Naive thymus-derived CD4-positive, alpha-beta T cell (primary cell): ENCODE measurements at regions not wholly inside any gene's neighbourhood (a gene's known extent, or its start where the extent isn't known, plus 50 kb on each side); places are given as distances from the start of the nearest gene placed in this dataset.

Experiments
- ATAC-seq: fragments of 150-1000 bp; cut with Tn5 transposase; 2 replicates; pipeline ENCODE4 v1.10.0; 2021; ENCODE audit warnings: mild to moderate bottlenecking, moderate library complexity
- CTCF ChIA-PET: fragments of 350-600 bp; sonication (Branson Sonifier 250); formaldehyde crosslinking; loops from one replicate; lab custom pipeline; 2021; ENCODE audit warnings: antibody characterized with exemption; lab: Charles Lee
- POLR2A ChIA-PET: fragments of 350-600 bp; sonication (Branson Sonifier 250); formaldehyde crosslinking; loops from one replicate; lab custom pipeline; 2021; ENCODE audit warnings: antibody characterized with exemption, inconsistent platforms; lab: Charles Lee
- DNase-seq, 9 donors: peaks; one replicate each; pipeline versions ENCODE4 v3.0.0 to v3.0.0-alpha.2; 2020 to 2022; ENCODE audit warnings: mixed read lengths in 1 of 9
- H3K27ac ChIP-seq: one replicate; pipeline ENCODE4 v1.7.0; 2013; ENCODE audit warnings: mild to moderate bottlenecking, low read depth, low read length, moderate library complexity
- H3K27me3 ChIP-seq, 2 donors: one replicate each; pipeline ENCODE4 v1.7.0; 2013; ENCODE audit warnings: low read length in 2 of 2, mild to moderate bottlenecking in 2 of 2, moderate library complexity in 2 of 2; ENCODE audit not compliant: control insufficient read depth in 2 of 2, insufficient read depth in 2 of 2
- H3K36me3 ChIP-seq, 3 experiments: 1 replicate in 2 of 3; 2 replicates in 1 of 3; pipeline ENCODE4 v1.7.0; 2013; ENCODE audit warnings: low read length in 3 of 3, mild to moderate bottlenecking in 3 of 3, moderate library complexity in 1 of 3; ENCODE audit not compliant: insufficient read depth in 3 of 3, control insufficient read depth in 2 of 3
- H3K4me1 ChIP-seq, 2 donors: one replicate each; pipeline ENCODE4 v1.7.0; 2013; ENCODE audit warnings: low read length in 2 of 2, mild to moderate bottlenecking in 2 of 2, moderate library complexity in 1 of 2; ENCODE audit not compliant: control insufficient read depth in 2 of 2, insufficient read depth in 2 of 2
- H3K4me3 ChIP-seq: 2 replicates; pipeline ENCODE4 v1.7.0; 2013; ENCODE audit warnings: mild to moderate bottlenecking, low read length
- H3K9me3 ChIP-seq, 3 experiments: 1 replicate in 2 of 3; 2 replicates in 1 of 3; pipeline ENCODE4 v1.7.0; 2013; ENCODE audit warnings: low read length in 3 of 3; ENCODE audit not compliant: control insufficient read depth in 2 of 3
- H3K27ac Mint-ChIP-seq, 9 donors: one replicate each; pipeline ENCODE4 v1.8.0; 2020 to 2022; ENCODE audit warnings: mixed read lengths in 9 of 9, mild to moderate bottlenecking in 8 of 9, moderate library complexity in 5 of 9, inconsistent platforms in 2 of 9
- H3K27me3 Mint-ChIP-seq, 5 donors: one replicate each; pipeline ENCODE4 v1.8.0; 2021 to 2022; ENCODE audit warnings: mixed read lengths in 5 of 5, mild to moderate bottlenecking in 1 of 5
- H3K36me3 Mint-ChIP-seq, 5 donors: one replicate each; pipeline ENCODE4 v1.8.0; 2020 to 2022; ENCODE audit warnings: mixed read lengths in 5 of 5, mild to moderate bottlenecking in 3 of 5, inconsistent platforms in 1 of 5
- H3K4me1 Mint-ChIP-seq, 7 donors: one replicate each; pipeline ENCODE4 v1.8.0; 2020 to 2022; ENCODE audit warnings: mixed read lengths in 7 of 7, mild to moderate bottlenecking in 3 of 7, inconsistent platforms in 1 of 7
- H3K4me3 Mint-ChIP-seq, 10 donors: one replicate each; pipeline ENCODE4 v1.8.0; 2020 to 2022; ENCODE audit warnings: mild to moderate bottlenecking in 10 of 10, mixed read lengths in 10 of 10, moderate library complexity in 6 of 10, inconsistent platforms in 2 of 10
- H3K9me3 Mint-ChIP-seq, 11 donors: one replicate each; pipeline ENCODE4 v1.8.0; 2020 to 2022; ENCODE audit warnings: mixed read lengths in 11 of 11, mild to moderate bottlenecking in 4 of 11, inconsistent platforms in 1 of 11, moderate library complexity in 1 of 11
- intact Hi-C, 2 donors: fragments of 100-400 bp; cut with micrococcal nuclease; formaldehyde crosslinking; loops; one replicate each; pipeline ENCODE4 v1.15.1; 2023

- no peaks in the 10 kb centered on the region for H3K27me3 Mint-ChIP-seq
- intact Hi-C loops = no loop called here
- H3K36me3 ChIP-seq = no peaks in the 10 kb centered on the region
- peaks cover 0 to 2% (median 0%) of the 10 kb centered on the region in 11 donors for H3K9me3 Mint-ChIP-seq
- H3K27ac Mint-ChIP-seq = no peak overlapping the region
- no peaks in the 10 kb centered on the region for H3K36me3 Mint-ChIP-seq
- no peaks in the 10 kb centered on the region for H3K4me1 Mint-ChIP-seq
- CTCF ChIA-PET = no interaction called here
- no peak overlapping the region for H3K27ac ChIP-seq
- no peaks in the 10 kb centered on the region for H3K27me3 ChIP-seq
- no peaks in the 10 kb centered on the region for H3K4me1 ChIP-seq
- POLR2A ChIA-PET = no interaction called here
- H3K4me3 Mint-ChIP-seq = no peak overlapping the region
- ATAC-seq (no peak), DNase-seq (no peak)
- no peak overlapping the region for H3K4me3 ChIP-seq
- no peaks in the 10 kb centered on the region for H3K9me3 ChIP-seq
Observed at GRCh38 chr20:11230999-11231398, 557.2 kb upstream of the JAG1 start.

DNA sequence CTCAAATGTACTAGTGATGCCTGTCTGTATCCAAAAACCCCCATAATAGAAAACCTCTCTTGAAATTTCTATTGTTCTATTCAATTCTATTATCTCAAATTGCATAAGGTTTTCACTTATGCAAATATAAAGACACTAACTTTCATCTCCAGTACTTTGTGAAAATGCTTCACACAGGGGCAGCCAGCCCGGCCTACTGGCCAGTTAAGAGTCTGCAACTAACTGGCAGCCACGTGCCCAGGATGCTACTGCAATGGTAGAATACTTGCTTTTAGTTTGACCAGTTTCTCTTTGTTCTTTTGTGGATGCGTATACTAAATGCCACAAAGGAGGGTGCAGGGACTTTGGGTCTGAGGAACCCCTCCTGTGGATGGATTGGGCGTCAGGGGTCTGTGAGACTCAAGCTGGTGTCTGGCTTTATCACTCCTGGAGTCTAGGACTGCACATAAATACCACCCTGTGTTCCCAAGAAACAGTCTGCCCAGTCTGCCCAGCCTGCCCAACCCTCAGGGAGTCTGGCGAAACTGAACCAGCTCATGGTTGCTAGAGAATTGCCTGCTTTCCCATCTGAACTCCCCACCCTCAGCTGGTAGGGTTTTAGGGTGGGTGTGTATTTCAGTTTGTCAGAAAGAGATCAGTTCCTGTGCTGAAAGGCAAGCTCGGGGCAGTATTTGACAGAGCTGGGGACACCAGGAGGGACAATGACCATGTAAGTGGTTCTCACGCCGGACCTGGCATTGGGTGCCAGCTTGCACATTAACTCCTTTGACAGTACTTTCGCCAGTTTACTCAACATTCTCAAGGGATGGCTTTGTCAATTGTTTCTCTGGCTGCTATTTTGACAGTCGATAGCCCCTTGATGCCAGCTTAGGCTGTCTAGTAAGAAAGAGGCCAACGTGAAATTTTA is 558.2 kb upstream of the JAG1 start:
- ATAC-seq (no peak), DNase-seq (no peak)
- no peaks in the 10 kb centered on the region for H3K4me1 ChIP-seq
- CTCF ChIA-PET = no interaction called here
- intact Hi-C loops = no loop called here
- H3K27ac ChIP-seq = no peak overlapping the region
- Mint-ChIP-seq H3K4me3 (no peak overlapping the region), H3K27me3 (no peaks in the 10 kb centered on the region), H3K9me3 (peaks cover 0 to 2% (median 0%) of the 10 kb centered on the region in 11 donors), H3K36me3 (no peaks in the 10 kb centered on the region), H3K27ac (no peak overlapping the region), H3K4me1 (no peaks in the 10 kb centered on the region)
- POLR2A ChIA-PET = no interaction called here
- no peaks in the 10 kb centered on the region for H3K9me3 ChIP-seq
- no peaks in the 10 kb centered on the region for H3K27me3 ChIP-seq
- no peaks in the 10 kb centered on the region for H3K36me3 ChIP-seq
- no peak overlapping the region for H3K4me3 ChIP-seq

GRCh38 chr20:11232896-11233295 is 559.1 kb upstream of the JAG1 start:
- Histone ChIP-seq H3K36me3 (no peaks in the 10 kb centered on the region), H3K9me3 (no peaks in the 10 kb centered on the region), H3K4me3 (no peak overlapping the region), H3K4me1 (no peaks in the 10 kb centered on the region), H3K27me3 (no peaks in the 10 kb centered on the region), H3K27ac (no peak overlapping the region)
- peaks cover 0 to 5% (median 0%) of the 10 kb centered on the region in 11 donors for H3K9me3 Mint-ChIP-seq
- no peak overlapping the region for H3K27ac Mint-ChIP-seq
- ChIA-PET CTCF (no interaction called here), POLR2A (no interaction called here)
- no peaks in the 10 kb centered on the region for H3K4me1 Mint-ChIP-seq
- no peak overlapping the region for H3K4me3 Mint-ChIP-seq
- no peaks in the 10 kb centered on the region for H3K27me3 Mint-ChIP-seq
- DNase-seq = no peak
- intact Hi-C loops = no loop called here
- H3K36me3 Mint-ChIP-seq = no peaks in the 10 kb centered on the region
- no peak for ATAC-seq

GRCh38 chr20:11234181-11234580 is 560.4 kb upstream of the JAG1 start:
- H3K4me3 ChIP-seq = no peak overlapping the region
- H3K9me3 ChIP-seq = no peaks in the 10 kb centered on the region
- H3K4me1 Mint-ChIP-seq = no peaks in the 10 kb centered on the region
- H3K27ac ChIP-seq = no peak overlapping the region
- POLR2A ChIA-PET = no interaction called here
- H3K27ac Mint-ChIP-seq = no peak overlapping the region
- H3K36me3 ChIP-seq = no peaks in the 10 kb centered on the region
- no peak overlapping the region for H3K4me3 Mint-ChIP-seq
- no peaks in the 10 kb centered on the region for H3K4me1 ChIP-seq
- DNase-seq (no peak), ATAC-seq (no peak)
- peaks cover 0 to 3% (median 0%) of the 10 kb centered on the region in 5 donors for H3K27me3 Mint-ChIP-seq
- CTCF ChIA-PET = no interaction called here
- peaks cover 0 to 3% (median 0%) of the 10 kb centered on the region in 5 donors for H3K36me3 Mint-ChIP-seq
- intact Hi-C loops = no loop called here
- H3K9me3 Mint-ChIP-seq = peaks cover 0 to 8% (median 0%) of the 10 kb centered on the region in 11 donors
- no peaks in the 10 kb centered on the region for H3K27me3 ChIP-seq

DNA sequence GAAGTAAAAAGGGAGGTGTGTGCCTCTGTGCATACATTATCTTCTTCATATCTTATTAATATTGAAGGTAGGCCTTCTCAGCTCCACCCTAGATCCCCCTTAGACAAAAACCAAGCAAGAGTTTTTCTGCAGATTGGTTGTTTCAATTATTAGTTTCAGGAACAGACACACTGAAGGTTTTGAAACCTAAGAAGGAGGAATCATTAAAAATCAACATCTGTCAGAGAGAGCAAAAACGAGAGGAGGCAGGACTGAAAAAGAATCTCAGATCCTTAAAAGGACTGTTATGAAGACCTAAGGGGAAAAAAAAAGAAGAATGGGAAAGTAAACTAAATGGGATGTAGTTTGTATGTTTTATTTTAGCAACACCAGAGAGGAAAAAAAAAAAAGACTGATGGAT is 560.8 kb upstream of the JAG1 start:
- peaks cover 0 to 11% (median 2%) of the 10 kb centered on the region in 11 donors for H3K9me3 Mint-ChIP-seq
- H3K4me3 ChIP-seq = no peak overlapping the region
- no peaks in the 10 kb centered on the region for H3K9me3 ChIP-seq
- peaks cover 0 to 6% (median 0%) of the 10 kb centered on the region in 5 donors for H3K36me3 Mint-ChIP-seq
- POLR2A ChIA-PET = no interaction called here
- H3K27me3 ChIP-seq = no peaks in the 10 kb centered on the region
- no peak overlapping the region for H3K4me3 Mint-ChIP-seq
- H3K36me3 ChIP-seq = no peaks in the 10 kb centered on the region
- intact Hi-C loops = no loop called here
- CTCF ChIA-PET = no interaction called here
- H3K4me1 ChIP-seq = no peaks in the 10 kb centered on the region
- DNase-seq (no peak), ATAC-seq (no peak)
- H3K4me1 Mint-ChIP-seq = no peaks in the 10 kb centered on the region
- H3K27me3 Mint-ChIP-seq = peaks cover 0 to 4% (median 0%) of the 10 kb centered on the region in 5 donors
- no peak overlapping the region for H3K27ac Mint-ChIP-seq
- no peak overlapping the region for H3K27ac ChIP-seq

- Histone ChIP-seq H3K27me3 (no peaks in the 10 kb centered on the region), H3K4me1 (no peaks in the 10 kb centered on the region), H3K36me3 (no peaks in the 10 kb centered on the region), H3K4me3 (no peak overlapping the region), H3K27ac (no peak overlapping the region), H3K9me3 (no peaks in the 10 kb centered on the region)
- ATAC-seq (no peak), DNase-seq (no peak)
- H3K36me3 Mint-ChIP-seq = peaks cover 0 to 6% (median 0%) of the 10 kb centered on the region in 5 donors
- intact Hi-C loops = no loop called here
- POLR2A ChIA-PET = no interaction called here
- no peak overlapping the region for H3K4me3 Mint-ChIP-seq
- H3K27ac Mint-ChIP-seq = no peak overlapping the region
- H3K9me3 Mint-ChIP-seq = peaks cover 0 to 11% (median 2%) of the 10 kb centered on the region in 11 donors
- no peaks in the 10 kb centered on the region for H3K4me1 Mint-ChIP-seq
- CTCF ChIA-PET = no interaction called here
- H3K27me3 Mint-ChIP-seq = peaks cover 0 to 4% (median 0%) of the 10 kb centered on the region in 5 donors
Observed at GRCh38 chr20:11235058-11235457, 561.3 kb upstream of the JAG1 start.

- Mint-ChIP-seq H3K4me1 (no peaks in the 10 kb centered on the region), H3K27ac (no peak overlapping the region), H3K9me3 (peaks cover 0 to 12% (median 4%) of the 10 kb centered on the region in 11 donors), H3K27me3 (peaks cover 0 to 5% (median 0%) of the 10 kb centered on the region in 5 donors), H3K4me3 (no peak overlapping the region), H3K36me3 (peaks cover 0 to 6% (median 0%) of the 10 kb centered on the region in 5 donors)
- H3K4me1 ChIP-seq = no peaks in the 10 kb centered on the region
- POLR2A ChIA-PET = no interaction called here
- CTCF ChIA-PET = no interaction called here
- H3K4me3 ChIP-seq = no peak overlapping the region
- DNase-seq (no peak), ATAC-seq (no peak)
- H3K27ac ChIP-seq = no peak overlapping the region
- intact Hi-C loops = no loop called here
- no peaks in the 10 kb centered on the region for H3K27me3 ChIP-seq
- H3K36me3 ChIP-seq = no peaks in the 10 kb centered on the region
- no peaks in the 10 kb centered on the region for H3K9me3 ChIP-seq
Observed at GRCh38 chr20:11242320-11242719, 568.5 kb upstream of the JAG1 start.
